ENCODE measurements at regions not wholly inside any gene's neighbourhood (a gene's known extent, or its start where the extent isn't known, plus 50 kb on each side); places are given as distances from the start of the nearest gene placed in this dataset.
A peak's percentile ranks its signal among the peaks of the same experiment; 100 is the strongest.

DNA sequence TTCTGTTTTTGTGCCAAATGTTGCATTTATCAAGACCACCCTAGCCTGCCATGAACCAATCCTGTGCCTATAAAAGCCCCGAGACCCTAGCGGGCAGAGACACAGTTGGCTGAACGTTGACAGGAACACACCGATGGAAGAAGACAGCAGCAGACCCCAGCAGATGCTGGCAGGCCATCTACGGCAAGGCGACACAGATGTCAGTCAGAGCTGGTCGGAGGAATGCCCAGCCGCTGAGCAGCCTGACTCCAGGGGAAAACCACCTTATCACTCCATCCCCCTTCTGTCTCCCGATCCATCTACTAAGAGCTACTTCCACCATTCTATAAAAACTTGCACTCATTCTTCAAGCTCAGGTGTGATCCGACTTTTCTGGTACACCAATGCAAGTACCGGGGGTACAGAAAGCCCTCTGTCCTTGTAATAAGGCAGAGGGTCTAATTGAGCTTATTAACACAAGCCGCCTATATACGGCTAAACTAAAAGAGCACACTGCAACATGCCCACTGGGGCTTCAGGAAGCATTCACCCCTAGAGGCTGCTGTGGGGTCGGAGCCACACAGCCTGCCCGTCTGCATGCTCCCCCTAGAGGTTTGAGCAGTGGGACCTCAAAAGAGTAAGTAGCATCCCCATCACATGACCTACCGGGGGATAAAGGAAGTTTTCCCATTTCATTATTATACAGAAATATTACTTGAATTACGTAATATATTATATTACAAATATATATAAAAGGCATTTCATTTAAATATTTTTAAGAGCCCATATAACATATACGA is 1156.3 kb upstream of the B3GALT2 start:
- TF ChIP-seq, protein P1, sequence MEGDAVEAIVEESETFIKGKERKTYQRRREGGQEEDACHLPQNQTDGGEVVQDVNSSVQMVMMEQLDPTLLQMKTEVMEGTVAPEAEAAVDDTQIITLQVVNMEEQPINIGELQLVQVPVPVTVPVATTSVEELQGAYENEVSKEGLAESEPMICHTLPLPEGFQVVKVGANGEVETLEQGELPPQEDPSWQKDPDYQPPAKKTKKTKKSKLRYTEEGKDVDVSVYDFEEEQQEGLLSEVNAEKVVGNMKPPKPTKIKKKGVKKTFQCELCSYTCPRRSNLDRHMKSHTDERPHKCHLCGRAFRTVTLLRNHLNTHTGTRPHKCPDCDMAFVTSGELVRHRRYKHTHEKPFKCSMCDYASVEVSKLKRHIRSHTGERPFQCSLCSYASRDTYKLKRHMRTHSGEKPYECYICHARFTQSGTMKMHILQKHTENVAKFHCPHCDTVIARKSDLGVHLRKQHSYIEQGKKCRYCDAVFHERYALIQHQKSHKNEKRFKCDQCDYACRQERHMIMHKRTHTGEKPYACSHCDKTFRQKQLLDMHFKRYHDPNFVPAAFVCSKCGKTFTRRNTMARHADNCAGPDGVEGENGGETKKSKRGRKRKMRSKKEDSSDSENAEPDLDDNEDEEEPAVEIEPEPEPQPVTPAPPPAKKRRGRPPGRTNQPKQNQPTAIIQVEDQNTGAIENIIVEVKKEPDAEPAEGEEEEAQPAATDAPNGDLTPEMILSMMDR (conservative IDR thresholded peaks at IDR 0.05; ENCODE audit: low read length), result peak; percentile 76
- TF ChIP-seq EZH2phosphoT487 (IDR thresholded peaks at IDR 0.05; ENCODE audit: borderline replicate concordance, low read depth, low read length), result no peak
